HCT116 (cell line): ENCODE measurements at regions not wholly inside any gene's neighbourhood (a gene's known extent, or its start where the extent isn't known, plus 50 kb on each side); places are given as distances from the start of the nearest gene placed in this dataset.

ENCODE experiments used
- ATAC-seq: fragments of 200-7000 bp; cut with Tn5 transposase; 2 replicates; pipeline ENCODE4 v1.9.1; 2020; ENCODE audit warnings: mild to moderate bottlenecking, moderate library complexity
- BruUV-seq: library from RNA; stranded (reverse); fragments of 400-500 nt; replicated peaks from 2 replicates; lab custom pipeline; 2021; lab: Mats Ljungman, UMichigan
- CTCF ChIA-PET: fragments of 300-600 bp; sonication (Branson Sonifier 250); formaldehyde crosslinking; loops from one replicate; lab custom pipeline; 2021; ENCODE audit warnings: antibody characterized with exemption; lab: Charles Lee
- POLR2A ChIA-PET: fragments of 300-600, 350-600 bp; sonication (Branson Sonifier 250); formaldehyde crosslinking; loops from one replicate; lab custom pipeline; 2021; ENCODE audit warnings: antibody characterized with exemption; lab: Charles Lee
- RAD21 ChIA-PET, 2 experiments: fragments of 300-600 bp; sonication (Branson Sonifier 250); formaldehyde crosslinking; loops; one replicate each; lab custom pipeline; 2023; ENCODE audit warnings: low total read pairs in 2 of 2; ENCODE audit not compliant: uncharacterized antibody in 2 of 2, unreplicated experiment in 2 of 2, low non-redundant PET in 1 of 2; lab: Charles Lee
- DNase-seq: peaks from one replicate; pipeline ENCODE4 v3.0.0-alpha.2; 2010; ENCODE audit warnings: low read depth, low spot score
- H2AFZ ChIP-seq: fragments of 200-600 bp; shearing (Covaris generic), sonication (generic); 2 replicates; pipeline ENCODE4 v1.6.1; 2017; ENCODE audit warnings: low read depth, mixed run types, mixed read lengths, antibody characterized with exemption, low read length; ENCODE audit not compliant: poor library complexity, severe bottlenecking
- H3K27ac ChIP-seq: 2 replicates; pipeline ENCODE4 v1.5.1; 2012; ENCODE audit warnings: low read depth, low read length
- H3K27me3 ChIP-seq: fragments of 200-600 bp; sonication (generic); 2 replicates; pipeline ENCODE4 v1.6.1; 2016; ENCODE audit warnings: mixed run types, low read length, mixed read lengths; ENCODE audit not compliant: insufficient read depth
- H3K36me3 ChIP-seq, 2 experiments: fragments of 200-500 bp in 1 of 2; fragments of 200-600 bp in 1 of 2; sonication (Bioruptor generic) in 1 of 2; sonication (generic) in 1 of 2; 2 replicates each; pipeline versions ENCODE4 v1.5.1 to v1.6.1; 2014 to 2016; ENCODE audit warnings: low read length in 2 of 2, inconsistent platforms in 1 of 2, mixed read lengths in 1 of 2, mixed run types in 1 of 2; ENCODE audit not compliant: insufficient read depth in 2 of 2, control insufficient read depth in 1 of 2
- H3K4me1 ChIP-seq, 2 experiments: fragments of 200-600 bp in 1 of 2; sonication (generic) in 1 of 2; 2 replicates each; pipeline versions ENCODE4 v1.5.1 to v1.6.1; 2012 to 2017; ENCODE audit warnings: low read length in 2 of 2, inconsistent platforms in 1 of 2, mild to moderate bottlenecking in 1 of 2, mixed read lengths in 1 of 2, mixed run types in 1 of 2, moderate library complexity in 1 of 2; ENCODE audit not compliant: insufficient read depth in 2 of 2, control insufficient read depth in 1 of 2
- H3K4me2 ChIP-seq: fragments of 200-600 bp; sonication (generic); 2 replicates; pipeline ENCODE4 v1.6.1; 2017; ENCODE audit warnings: mixed run types, low read length, mixed read lengths
- H3K4me3 ChIP-seq, 2 experiments: fragments of 200-600 bp in 1 of 2; sonication (generic) in 1 of 2; replicated peaks in 1 of 2; 2 replicates each; pipeline ENCODE4 v1.5.1; 2011 to 2016; ENCODE audit warnings: low read length in 2 of 2, control low read depth in 1 of 2, low read depth in 1 of 2, mild to moderate bottlenecking in 1 of 2, mixed read lengths in 1 of 2, mixed run types in 1 of 2
- H3K79me2 ChIP-seq: fragments of 200-600 bp; sonication (generic); 2 replicates; pipeline ENCODE4 v1.6.1; 2017; ENCODE audit warnings: mild to moderate bottlenecking, mixed run types, low read length, moderate library complexity, mixed read lengths; ENCODE audit not compliant: insufficient read depth
- H3K9ac ChIP-seq: fragments of 200-600 bp; sonication (generic); 2 replicates; pipeline ENCODE4 v1.6.1; 2016; ENCODE audit warnings: low read length, mixed read lengths
- H3K9me2 ChIP-seq: fragments of 200-600 bp; sonication (generic), shearing (Covaris generic); 2 replicates; pipeline ENCODE4 v1.6.1; 2017; ENCODE audit warnings: mixed run types, mild to moderate bottlenecking, moderate library complexity; ENCODE audit not compliant: insufficient read depth
- H3K9me3 ChIP-seq, 2 experiments: fragments of 200-500 bp in 1 of 2; fragments of 200-600 bp in 1 of 2; sonication (Bioruptor generic) in 1 of 2; sonication (generic) in 1 of 2; 2 replicates each; pipeline ENCODE4 v1.6.1; 2014 to 2017; ENCODE audit warnings: low read length in 2 of 2, mixed read lengths in 2 of 2, inconsistent platforms in 1 of 2, low read depth in 1 of 2, mild to moderate bottlenecking in 1 of 2, mixed run types in 1 of 2, moderate library complexity in 1 of 2; ENCODE audit not compliant: control insufficient read depth in 1 of 2, insufficient read depth in 1 of 2
- H4K20me1 ChIP-seq: fragments of 200-600 bp; sonication (generic), shearing (Covaris generic); 2 replicates; pipeline ENCODE4 v1.6.1; 2017; ENCODE audit warnings: mixed run types, mild to moderate bottlenecking, moderate library complexity; ENCODE audit not compliant: insufficient read depth
- CEBPB ChIP-seq: IDR thresholded peaks from 2 replicates; pipeline ENCODE4 v1.6.1; 2012; ENCODE audit warnings: low read depth
- ELF1 ChIP-seq: IDR thresholded peaks from 2 replicates; pipeline ENCODE4 v1.6.1; 2012; ENCODE audit warnings: low read depth, borderline replicate concordance
- EZH2 ChIP-seq: fragments of 200-600 bp; sonication (generic); IDR thresholded peaks from 2 replicates; pipeline ENCODE4 v1.6.1; 2017; ENCODE audit warnings: antibody characterized with exemption, mixed run types
- EZH2phosphoT487 ChIP-seq: fragments of 200-600 bp; IDR thresholded peaks from 2 replicates; pipeline ENCODE4 v1.6.1; 2018; ENCODE audit warnings: antibody characterized with exemption, borderline replicate concordance
- FOSL1 ChIP-seq: IDR thresholded peaks from 2 replicates; pipeline ENCODE4 v1.6.1; 2012; ENCODE audit warnings: low read depth
- POLR2A ChIP-seq: IDR thresholded peaks from 2 replicates; pipeline ENCODE4 v1.7.0; 2011; ENCODE audit warnings: borderline replicate concordance; ENCODE audit not compliant: insufficient read depth, insufficient read length; ENCODE audit errors: extremely low read depth
- POLR2AphosphoS5 ChIP-seq: IDR thresholded peaks from 2 replicates; pipeline ENCODE4 v1.6.1; 2011; ENCODE audit warnings: mild to moderate bottlenecking, low read depth, low read length, moderate library complexity
- RAD21 ChIP-seq: IDR thresholded peaks from 2 replicates; pipeline ENCODE4 v1.6.1; 2012; ENCODE audit warnings: low read depth, mild to moderate bottlenecking
- SIN3A ChIP-seq: IDR thresholded peaks from 2 replicates; pipeline ENCODE4 v1.6.1; 2012; ENCODE audit warnings: low read depth
- SP1 ChIP-seq: IDR thresholded peaks from 2 replicates; pipeline ENCODE4 v1.6.1; 2012; ENCODE audit warnings: low read depth
- TCF7L2 ChIP-seq: IDR thresholded peaks from 2 replicates; pipeline ENCODE4 v1.7.0; 2011; ENCODE audit warnings: borderline replicate concordance, inconsistent platforms; ENCODE audit not compliant: insufficient read depth, insufficient read length; ENCODE audit errors: extremely low read depth
- YY1 ChIP-seq: IDR thresholded peaks from 2 replicates; pipeline ENCODE4 v1.6.1; 2011; ENCODE audit warnings: low read length, low read depth, moderate library complexity, mild to moderate bottlenecking; ENCODE audit not compliant: insufficient replicate concordance; ENCODE audit errors: extremely low read depth
- ZBTB33 ChIP-seq: IDR thresholded peaks from 2 replicates; pipeline ENCODE4 v1.6.1; 2011; ENCODE audit warnings: mild to moderate bottlenecking, low read length, moderate library complexity; ENCODE audit not compliant: insufficient replicate concordance; ENCODE audit errors: extremely low read depth
- ZFX ChIP-seq: fragments of 450-650 bp; IDR thresholded peaks from 2 replicates; pipeline ENCODE4 v1.6.1; 2017
- intact Hi-C: fragments of 100-400 bp; cut with micrococcal nuclease; formaldehyde crosslinking; loops from 2 replicates; pipeline ENCODE4 v1.10.0; 2022
- TF ChIP-seq, protein P1 (sequence below): IDR thresholded peaks from 2 replicates; pipeline ENCODE4 v1.6.1; 2012
- TF ChIP-seq, protein P2 (sequence below), 3 experiments: fragments of 200-600 bp in 1 of 3; sonication (generic) in 1 of 3; IDR thresholded peaks in 2 of 3; conservative IDR thresholded peaks in 1 of 3; 2 replicates each; pipeline ENCODE4 v1.5.1; 2012 to 2017; ENCODE audit warnings: low read depth in 2 of 3, low read length in 2 of 3, antibody characterized with exemption in 1 of 3, borderline replicate concordance in 1 of 3, control low read depth in 1 of 3, mild to moderate bottlenecking in 1 of 3, mixed read lengths in 1 of 3, mixed run types in 1 of 3, moderate library complexity in 1 of 3; ENCODE audit not compliant: insufficient read depth in 1 of 3
- TF ChIP-seq, protein P3 (sequence below): IDR thresholded peaks from 2 replicates; pipeline ENCODE4 v1.6.1; 2012

GRCh38 chr2:220815698-220816097 lies 756.4 kb downstream of the EPHA4 start:
- Histone ChIP-seq H2AFZ (no peak overlapping the region), H3K4me2 (no peak overlapping the region), H4K20me1 (no peaks in the 10 kb centered on the region), H3K79me2 (no peaks in the 10 kb centered on the region), H3K9ac (no peak overlapping the region), H3K4me3 (no peak overlapping the region), H3K27ac (no peak overlapping the region), H3K4me1 (no peaks in the 10 kb centered on the region), H3K9me2 (no peaks in the 10 kb centered on the region), H3K27me3 (no peaks in the 10 kb centered on the region), H3K36me3 (no peaks in the 10 kb centered on the region), H3K9me3 (no peaks in the 10 kb centered on the region)
- BruUV-seq, result no TSS peak
- ATAC-seq (no peak), DNase-seq (no peak)
- ChIA-PET RAD21 (no interaction called here), POLR2A (no interaction called here), CTCF (no interaction called here)
- intact Hi-C loops, result no loop called here
- no peak for TF ChIP-seq POLR2A
- TF ChIP-seq, protein P1, sequence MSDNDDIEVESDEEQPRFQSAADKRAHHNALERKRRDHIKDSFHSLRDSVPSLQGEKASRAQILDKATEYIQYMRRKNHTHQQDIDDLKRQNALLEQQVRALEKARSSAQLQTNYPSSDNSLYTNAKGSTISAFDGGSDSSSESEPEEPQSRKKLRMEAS, result no peak
- no peak for TF ChIP-seq SIN3A
- TF ChIP-seq EZH2, result no peak
- TF ChIP-seq SP1, result no peak
- no peak for TF ChIP-seq RAD21
- TF ChIP-seq ZFX, result no peak
- TF ChIP-seq ZBTB33, result no peak
- TF ChIP-seq, protein P2, sequence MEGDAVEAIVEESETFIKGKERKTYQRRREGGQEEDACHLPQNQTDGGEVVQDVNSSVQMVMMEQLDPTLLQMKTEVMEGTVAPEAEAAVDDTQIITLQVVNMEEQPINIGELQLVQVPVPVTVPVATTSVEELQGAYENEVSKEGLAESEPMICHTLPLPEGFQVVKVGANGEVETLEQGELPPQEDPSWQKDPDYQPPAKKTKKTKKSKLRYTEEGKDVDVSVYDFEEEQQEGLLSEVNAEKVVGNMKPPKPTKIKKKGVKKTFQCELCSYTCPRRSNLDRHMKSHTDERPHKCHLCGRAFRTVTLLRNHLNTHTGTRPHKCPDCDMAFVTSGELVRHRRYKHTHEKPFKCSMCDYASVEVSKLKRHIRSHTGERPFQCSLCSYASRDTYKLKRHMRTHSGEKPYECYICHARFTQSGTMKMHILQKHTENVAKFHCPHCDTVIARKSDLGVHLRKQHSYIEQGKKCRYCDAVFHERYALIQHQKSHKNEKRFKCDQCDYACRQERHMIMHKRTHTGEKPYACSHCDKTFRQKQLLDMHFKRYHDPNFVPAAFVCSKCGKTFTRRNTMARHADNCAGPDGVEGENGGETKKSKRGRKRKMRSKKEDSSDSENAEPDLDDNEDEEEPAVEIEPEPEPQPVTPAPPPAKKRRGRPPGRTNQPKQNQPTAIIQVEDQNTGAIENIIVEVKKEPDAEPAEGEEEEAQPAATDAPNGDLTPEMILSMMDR (IDR thresholded peaks at IDR 0.05 in 2 of 3, conservative IDR thresholded peaks at IDR 0.05 in 1 of 3; ENCODE audit: borderline replicate concordance in 1 of 3, insufficient read depth in 1 of 3, low read depth in 2 of 3, low read length in 2 of 3), result no peak
- no peak for TF ChIP-seq POLR2AphosphoS5
- no peak for TF ChIP-seq ELF1
- no peak for TF ChIP-seq TCF7L2
- TF ChIP-seq FOSL1, result no peak
- no peak for TF ChIP-seq YY1
- TF ChIP-seq EZH2phosphoT487, result no peak
- TF ChIP-seq, protein P3, sequence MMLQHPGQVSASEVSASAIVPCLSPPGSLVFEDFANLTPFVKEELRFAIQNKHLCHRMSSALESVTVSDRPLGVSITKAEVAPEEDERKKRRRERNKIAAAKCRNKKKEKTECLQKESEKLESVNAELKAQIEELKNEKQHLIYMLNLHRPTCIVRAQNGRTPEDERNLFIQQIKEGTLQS, result no peak
- TF ChIP-seq CEBPB, result no peak
